HG03558 (cell line): ENCODE measurements at regions not wholly inside any gene's neighbourhood (a gene's known extent, or its start where the extent isn't known, plus 50 kb on each side); places are given as distances from the start of the nearest gene placed in this dataset.
"Not testable (repeated sequence)": the region's sequence is repeated elsewhere in the genome, so short reads cannot be mapped to it uniquely, and the experiment has no call there.

Experiments
- ATAC-seq: cut with Tn5 transposase; IDR thresholded peaks from one replicate; pipeline ENCODE4 v1.9.1; 2021; ENCODE audit warnings: moderate number of reproducible peaks; ENCODE audit not compliant: unreplicated experiment; ENCODE audit errors: extremely low read depth

GRCh38 chr13:54965881-54966280 lies 1937.3 kb downstream of the OLFM4 start:
- no peak for ATAC-seq

DNA sequence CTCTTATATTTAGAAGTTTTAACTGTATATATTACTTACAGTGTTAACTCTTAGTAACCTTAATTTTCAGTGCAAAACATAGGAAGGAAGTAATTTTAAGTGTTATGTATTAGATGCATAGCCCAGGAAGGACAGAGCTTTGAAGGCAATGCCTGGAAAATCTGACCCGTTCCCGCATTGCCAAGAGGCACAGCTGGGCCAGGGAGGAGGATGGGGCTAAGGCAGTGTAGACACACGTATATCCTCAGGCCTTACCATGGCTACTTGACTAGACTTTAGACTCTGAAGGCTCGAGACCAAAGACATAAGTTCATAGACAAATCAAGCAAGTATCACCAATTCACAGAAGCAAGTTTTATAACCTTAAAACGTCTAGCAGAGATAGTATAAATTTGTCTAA lies 1944.2 kb downstream of the OLFM4 start:
- no peak for ATAC-seq

DNA sequence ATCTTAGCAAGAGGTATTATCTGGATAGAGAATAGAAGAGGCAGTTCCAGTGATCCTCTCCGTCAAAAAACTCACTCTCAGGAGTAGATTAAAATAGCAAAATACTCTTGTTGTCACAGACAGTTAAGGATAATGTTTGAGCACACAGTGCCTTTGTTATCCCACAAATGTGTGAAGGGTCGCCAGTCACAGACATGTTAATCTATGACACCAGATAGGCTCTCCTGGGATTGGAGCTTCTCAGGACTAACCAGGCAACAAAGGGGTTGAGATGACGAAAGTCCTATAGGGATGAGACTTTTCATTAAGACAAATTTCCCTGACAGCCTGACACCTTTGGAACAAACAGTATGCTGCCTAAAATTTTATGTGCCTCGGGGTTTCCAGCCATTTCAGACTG lies 1947.1 kb downstream of the OLFM4 start:
- ATAC-seq, result no peak

GRCh38 chr13:54980651-54981050 lies 1952.0 kb downstream of the OLFM4 start:
- ATAC-seq, result no peak

DNA sequence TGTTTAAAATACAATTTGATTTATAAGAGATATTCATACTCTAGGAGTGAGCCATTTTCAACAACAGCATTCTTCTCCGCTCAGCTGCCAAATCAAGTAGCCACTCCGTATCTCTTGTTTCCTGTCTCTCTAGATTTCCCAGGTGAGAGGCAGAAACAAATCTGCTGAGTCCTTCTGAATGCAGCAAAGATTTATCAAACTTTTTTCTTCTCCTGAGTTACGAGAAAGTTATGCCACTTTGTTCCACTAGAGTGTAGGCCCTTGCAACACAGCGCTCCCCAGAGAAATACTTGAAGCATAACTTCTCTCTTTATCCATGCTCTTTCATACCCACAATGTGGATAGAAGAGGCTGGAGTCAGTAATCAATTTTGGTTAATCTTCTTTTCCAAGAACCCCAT lies 1960.8 kb downstream of the OLFM4 start:
- no peak for ATAC-seq

DNA sequence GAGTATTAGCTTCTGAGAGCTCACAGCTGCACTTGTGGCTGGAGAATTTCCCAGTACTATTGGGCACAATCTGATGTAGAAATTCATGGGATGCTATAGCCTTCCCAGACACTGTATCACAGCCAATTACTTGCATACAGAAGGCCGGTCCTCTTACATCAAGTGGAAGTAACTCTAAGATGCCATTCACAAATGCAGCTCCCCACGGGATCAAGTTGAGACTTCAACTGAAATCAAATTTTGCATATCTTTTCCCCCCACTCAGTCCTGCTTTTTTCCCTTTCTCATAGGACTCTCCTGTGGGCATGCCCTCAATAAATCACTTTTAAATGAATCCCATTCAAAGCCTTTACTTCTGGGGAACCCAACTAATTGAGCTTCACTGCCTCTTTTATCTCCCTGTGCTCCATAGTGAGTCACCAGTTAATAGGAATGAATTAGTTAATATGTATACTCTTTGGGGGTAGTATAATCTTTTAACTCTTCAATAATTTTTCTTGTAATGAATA lies 1970.8 kb downstream of the OLFM4 start:
- ATAC-seq, result no peak

DNA sequence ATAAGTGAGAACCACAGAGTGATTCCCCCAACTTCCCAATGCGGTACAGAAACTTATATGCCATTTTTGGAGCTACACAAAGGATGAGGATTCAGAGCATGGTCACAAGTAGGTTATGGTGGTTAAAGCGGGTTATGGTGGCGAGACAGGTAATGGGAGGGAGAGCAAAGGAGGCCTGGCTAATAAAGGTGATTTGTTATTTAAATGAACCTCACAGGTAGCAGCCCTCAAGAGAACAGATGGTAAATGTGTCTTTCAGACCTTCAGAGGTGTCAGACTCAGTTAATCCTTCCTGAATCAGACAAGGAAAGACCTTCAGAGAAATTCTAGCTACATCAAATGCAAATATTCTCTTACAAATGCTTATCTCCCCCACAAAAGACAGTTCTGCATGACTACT lies 1971.4 kb downstream of the OLFM4 start:
- no peak for ATAC-seq

- ATAC-seq, result no peak
Measured at GRCh38 chr13:55000844-55001243, 1972.2 kb downstream of the OLFM4 start.

GRCh38 chr13:55001881-55002280 lies 1973.3 kb downstream of the OLFM4 start:
- no peak for ATAC-seq

- no peak for ATAC-seq
Measured at GRCh38 chr13:55007681-55008080, 1979.1 kb downstream of the OLFM4 start.

- ATAC-seq, result no peak
Measured at GRCh38 chr13:55013051-55013450, 1984.4 kb downstream of the OLFM4 start.

DNA sequence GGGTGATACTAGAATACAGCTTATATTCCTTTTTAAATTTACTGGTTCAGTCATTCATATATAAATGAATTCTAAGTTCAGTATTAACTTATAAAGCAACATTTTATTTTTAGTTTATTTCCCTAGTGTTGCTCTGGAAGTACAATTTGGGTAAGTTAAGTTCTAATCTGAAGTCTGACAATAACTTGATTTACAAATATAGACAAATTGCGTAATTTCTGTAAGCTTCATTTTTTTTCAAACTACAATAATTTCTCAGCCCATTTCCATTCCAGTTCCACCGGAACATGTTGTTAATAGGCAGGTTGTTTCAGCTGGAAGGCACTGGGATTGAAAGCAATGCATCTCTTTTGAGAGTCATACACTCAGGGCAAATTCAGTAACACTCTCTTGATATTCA lies 2000.7 kb downstream of the OLFM4 start:
- no peak for ATAC-seq

- ATAC-seq, result no peak
Measured at GRCh38 chr13:55038230-55038629, 2009.6 kb downstream of the OLFM4 start.

DNA sequence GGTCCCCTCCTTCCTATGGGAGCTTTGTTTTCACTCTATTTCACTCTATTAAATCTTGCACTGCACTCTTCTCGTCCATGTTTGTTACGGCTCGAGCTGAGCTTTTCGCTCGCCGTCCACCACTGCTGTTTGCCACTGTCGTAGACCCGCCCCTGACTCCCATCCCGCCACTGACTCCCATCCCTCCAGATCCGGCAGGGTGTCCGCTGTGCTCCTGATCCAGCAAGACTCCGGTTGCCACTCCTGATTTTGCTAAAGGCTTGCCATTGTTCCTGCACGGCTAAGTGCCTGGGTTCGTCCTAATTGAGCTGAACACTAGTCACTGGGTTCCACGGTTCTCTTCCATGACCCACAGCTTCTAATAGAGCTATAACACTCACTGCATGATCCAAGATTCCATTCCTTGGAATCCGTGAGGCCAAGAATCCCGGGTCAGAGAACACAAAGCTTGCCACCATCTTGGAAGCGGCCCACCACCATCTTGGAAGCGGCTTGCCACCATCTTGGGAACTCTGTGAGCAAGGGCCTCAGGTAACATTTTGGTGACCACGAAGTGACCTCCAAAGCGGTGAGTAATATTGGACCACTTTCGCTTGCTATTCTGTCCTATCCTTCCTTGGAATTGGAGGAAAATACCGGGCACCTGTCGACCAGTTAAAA lies 2025.4 kb downstream of the OLFM4 start:
- not testable (repeated sequence) for ATAC-seq

- not testable (repeated sequence) for ATAC-seq
Measured at GRCh38 chr13:55055666-55056065, 2027.1 kb downstream of the OLFM4 start.

GRCh38 chr13:55062662-55063061 lies 2034.0 kb downstream of the OLFM4 start:
- no peak for ATAC-seq

- ATAC-seq, result no peak
Measured at GRCh38 chr13:55067946-55068345, 2039.3 kb downstream of the OLFM4 start.

- no peak for ATAC-seq
Measured at GRCh38 chr13:55069746-55070145, 2041.1 kb downstream of the OLFM4 start.

DNA sequence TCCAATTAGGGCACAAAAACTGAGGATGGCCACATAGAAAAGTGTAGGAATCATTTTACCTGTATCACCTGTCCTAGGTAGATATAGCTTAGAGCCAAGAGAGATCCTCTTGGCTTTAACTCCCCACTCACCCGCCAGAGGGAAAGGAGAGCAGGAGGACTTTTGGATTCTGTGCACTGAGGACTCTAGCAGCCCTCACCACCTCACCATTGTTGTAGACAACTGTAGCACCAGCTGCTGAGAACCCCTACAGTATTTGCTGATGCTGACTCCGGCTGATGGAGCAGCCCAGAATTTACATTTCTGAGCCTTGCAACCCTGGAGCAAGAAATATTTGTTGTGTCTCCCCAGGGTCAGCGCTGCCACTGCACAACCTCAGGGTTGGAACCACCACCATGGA lies 2044.4 kb downstream of the OLFM4 start:
- ATAC-seq, result no peak

GRCh38 chr13:55084630-55085029 lies 2056.0 kb downstream of the OLFM4 start:
- no peak for ATAC-seq

DNA sequence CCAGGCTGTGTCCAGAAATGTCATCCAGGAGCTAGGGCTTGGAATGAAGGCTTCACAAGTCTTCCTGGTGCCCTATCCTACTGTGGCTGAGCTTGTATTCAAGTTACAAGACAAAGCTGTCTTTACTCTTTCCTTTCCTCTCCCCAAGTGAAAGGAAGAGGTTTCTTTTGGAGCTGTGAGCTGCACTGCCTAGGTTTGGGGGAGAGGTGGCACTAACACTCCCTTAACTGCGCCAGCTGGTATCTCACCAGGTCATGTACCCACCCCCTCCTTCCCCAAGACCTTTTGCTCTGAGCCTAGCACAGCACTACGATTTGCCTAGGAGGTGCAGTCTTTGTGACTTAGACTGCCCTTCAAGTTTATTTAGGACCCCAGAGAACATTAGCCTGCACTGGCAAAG lies 2053.6 kb upstream of the PRR20A start:
- ATAC-seq, result no peak

- no peak for ATAC-seq
Measured at GRCh38 chr13:55090612-55091011, 2050.1 kb upstream of the PRR20A start.
